Endodermal cell (in vitro differentiated cells): ENCODE measurements at regions not wholly inside any gene's neighbourhood (a gene's known extent, or its start where the extent isn't known, plus 50 kb on each side); places are given as distances from the start of the nearest gene placed in this dataset.
"Not testable (repeated sequence)": the region's sequence is repeated elsewhere in the genome, so short reads cannot be mapped to it uniquely, and the experiment has no call there.

Source experiments
- DNase-seq: peaks from one replicate; pipeline ENCODE4 v3.0.0-alpha.2; 2017
- H3K27ac ChIP-seq: 2 replicates; pipeline ENCODE4 v1.5.1; 2013; ENCODE audit warnings: mild to moderate bottlenecking, low read depth, low read length, moderate library complexity
- H3K27me3 ChIP-seq: 2 replicates; pipeline ENCODE4 v1.6.1; 2013; ENCODE audit warnings: mild to moderate bottlenecking, low read length, moderate library complexity; ENCODE audit not compliant: insufficient read depth, control insufficient read depth, poor library complexity, severe bottlenecking
- H3K36me3 ChIP-seq: 2 replicates; pipeline ENCODE4 v1.7.0; 2013; ENCODE audit warnings: mild to moderate bottlenecking, low read length, moderate library complexity; ENCODE audit not compliant: control insufficient read depth, insufficient read depth
- H3K4me1 ChIP-seq: one replicate; pipeline ENCODE4 v1.7.0; 2013; ENCODE audit warnings: low read length; ENCODE audit not compliant: control insufficient read depth, insufficient read depth
- H3K4me3 ChIP-seq: 2 replicates; pipeline ENCODE4 v1.5.1; 2013; ENCODE audit warnings: mild to moderate bottlenecking, low read length, moderate library complexity
- H3K9ac ChIP-seq: 2 replicates; pipeline ENCODE4 v1.6.1; 2013; ENCODE audit warnings: mild to moderate bottlenecking, low read length, moderate library complexity; ENCODE audit not compliant: poor library complexity, severe bottlenecking; ENCODE audit errors: extremely low read depth
- H3K9me3 ChIP-seq: 2 replicates; pipeline ENCODE4 v1.6.1; 2013; ENCODE audit warnings: mild to moderate bottlenecking, low read length, moderate library complexity; ENCODE audit not compliant: control insufficient read depth
- H3K27ac Mint-ChIP-seq: 2 replicates; pipeline ENCODE4 v1.8.0; 2020; ENCODE audit warnings: mixed read lengths
- H3K27me3 Mint-ChIP-seq: 2 replicates; pipeline ENCODE4 v1.8.0; 2021; ENCODE audit warnings: mild to moderate bottlenecking, mixed read lengths; ENCODE audit not compliant: insufficient read depth
- H3K36me3 Mint-ChIP-seq: 2 replicates; pipeline ENCODE4 v1.8.0; 2020; ENCODE audit warnings: low read depth, mixed read lengths
- H3K4me1 Mint-ChIP-seq: 2 replicates; pipeline ENCODE4 v1.8.0; 2020; ENCODE audit warnings: mixed read lengths
- H3K4me3 Mint-ChIP-seq: 2 replicates; pipeline ENCODE4 v1.8.0; 2020; ENCODE audit warnings: mild to moderate bottlenecking, moderate library complexity, mixed read lengths
- H3K9me3 Mint-ChIP-seq: 2 replicates; pipeline ENCODE4 v1.8.0; 2020; ENCODE audit warnings: mild to moderate bottlenecking, mixed read lengths
- WGBS, 2 experiments: methylation state at CpG; one replicate each; pipeline versions ENCODE4 v1.1.5 to v1.1.7; 2013; ENCODE audit warnings: missing lambda C conversion rate in 2 of 2, mixed read lengths in 1 of 2; ENCODE audit not compliant: insufficient coverage in 1 of 2, insufficient read length in 1 of 2; 5-methylcytosine and 5-hydroxymethylcytosine counted together
- TF ChIP-seq, protein P1 (sequence below): fragments of 200-600 bp; sonication (generic); conservative IDR thresholded peaks from 2 replicates; pipeline ENCODE4 v1.5.0; 2021; ENCODE audit warnings: antibody characterized with exemption, mild to moderate bottlenecking

DNA sequence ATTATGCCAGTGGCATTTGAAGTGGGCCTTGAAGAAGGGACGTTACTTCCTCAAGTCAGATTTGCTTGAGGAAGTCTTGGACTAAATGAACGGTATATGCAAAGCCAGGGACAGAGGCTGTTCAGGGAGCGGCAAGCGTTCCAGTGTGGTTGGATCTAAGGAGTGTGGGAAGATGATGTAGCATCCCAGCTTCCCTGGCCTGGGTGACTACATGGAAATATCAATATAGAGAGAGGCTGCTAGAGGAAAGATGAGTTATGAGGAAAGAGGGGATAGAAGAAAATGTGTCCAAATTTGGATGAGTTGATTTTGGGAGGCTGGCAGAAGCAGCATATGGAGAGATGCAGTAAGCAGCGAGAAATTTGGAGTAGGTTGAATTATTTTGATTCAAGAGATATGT is 432.5 kb upstream of the TENM3 start:
- no peaks in the 10 kb centered on the region for H3K9me3 ChIP-seq
- no peak overlapping the region for H3K9ac ChIP-seq
- H3K4me3 ChIP-seq = no peak overlapping the region
- H3K27me3 ChIP-seq = no peaks in the 10 kb centered on the region
- Mint-ChIP-seq H3K36me3 (no peaks in the 10 kb centered on the region), H3K4me1 (no peaks in the 10 kb centered on the region), H3K9me3 (no peaks in the 10 kb centered on the region), H3K27ac (no peak overlapping the region), H3K27me3 (no peaks in the 10 kb centered on the region), H3K4me3 (no peak overlapping the region)
- no peaks in the 10 kb centered on the region for H3K4me1 ChIP-seq
- H3K27ac ChIP-seq = no peak overlapping the region
- WGBS, 2 experiments = 95 to 100% methylated on average over 2 to 5 of the region's 5 CpGs
- DNase-seq = no peak
- H3K36me3 ChIP-seq = no peaks in the 10 kb centered on the region
- TF ChIP-seq, protein P1, sequence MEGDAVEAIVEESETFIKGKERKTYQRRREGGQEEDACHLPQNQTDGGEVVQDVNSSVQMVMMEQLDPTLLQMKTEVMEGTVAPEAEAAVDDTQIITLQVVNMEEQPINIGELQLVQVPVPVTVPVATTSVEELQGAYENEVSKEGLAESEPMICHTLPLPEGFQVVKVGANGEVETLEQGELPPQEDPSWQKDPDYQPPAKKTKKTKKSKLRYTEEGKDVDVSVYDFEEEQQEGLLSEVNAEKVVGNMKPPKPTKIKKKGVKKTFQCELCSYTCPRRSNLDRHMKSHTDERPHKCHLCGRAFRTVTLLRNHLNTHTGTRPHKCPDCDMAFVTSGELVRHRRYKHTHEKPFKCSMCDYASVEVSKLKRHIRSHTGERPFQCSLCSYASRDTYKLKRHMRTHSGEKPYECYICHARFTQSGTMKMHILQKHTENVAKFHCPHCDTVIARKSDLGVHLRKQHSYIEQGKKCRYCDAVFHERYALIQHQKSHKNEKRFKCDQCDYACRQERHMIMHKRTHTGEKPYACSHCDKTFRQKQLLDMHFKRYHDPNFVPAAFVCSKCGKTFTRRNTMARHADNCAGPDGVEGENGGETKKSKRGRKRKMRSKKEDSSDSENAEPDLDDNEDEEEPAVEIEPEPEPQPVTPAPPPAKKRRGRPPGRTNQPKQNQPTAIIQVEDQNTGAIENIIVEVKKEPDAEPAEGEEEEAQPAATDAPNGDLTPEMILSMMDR = no peak

DNA sequence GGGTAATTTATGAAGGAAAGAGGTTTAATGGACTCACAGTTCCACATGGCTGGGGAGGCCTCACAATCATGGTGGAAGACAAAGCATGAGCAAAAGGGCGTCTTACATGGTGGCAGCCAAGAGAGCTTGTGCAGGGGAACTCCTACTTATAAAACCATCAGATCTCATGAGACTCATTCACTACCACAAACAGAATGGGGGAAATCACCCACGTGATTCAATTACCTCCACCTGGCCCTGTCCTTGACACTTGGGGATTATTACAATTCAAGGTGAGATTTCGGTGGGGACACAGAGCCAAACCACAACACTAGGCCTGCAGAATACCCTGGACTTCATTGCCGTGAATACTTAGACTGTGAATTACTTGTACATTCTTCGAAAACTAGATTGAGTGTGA is 431.7 kb upstream of the TENM3 start:
- H3K9ac ChIP-seq, H3K4me3 ChIP-seq, H3K27me3 ChIP-seq, H3K9me3 ChIP-seq, H3K27ac ChIP-seq, H3K36me3 Mint-ChIP-seq, DNase-seq, H3K4me1 Mint-ChIP-seq, H3K4me3 Mint-ChIP-seq, H3K27me3 Mint-ChIP-seq, H3K27ac Mint-ChIP-seq, H3K4me1 ChIP-seq, H3K9me3 Mint-ChIP-seq, H3K36me3 ChIP-seq: not testable (repeated sequence)
- 94 to 96% methylated on average over 3 to 5 of the region's 5 CpGs for WGBS, 2 experiments

DNA sequence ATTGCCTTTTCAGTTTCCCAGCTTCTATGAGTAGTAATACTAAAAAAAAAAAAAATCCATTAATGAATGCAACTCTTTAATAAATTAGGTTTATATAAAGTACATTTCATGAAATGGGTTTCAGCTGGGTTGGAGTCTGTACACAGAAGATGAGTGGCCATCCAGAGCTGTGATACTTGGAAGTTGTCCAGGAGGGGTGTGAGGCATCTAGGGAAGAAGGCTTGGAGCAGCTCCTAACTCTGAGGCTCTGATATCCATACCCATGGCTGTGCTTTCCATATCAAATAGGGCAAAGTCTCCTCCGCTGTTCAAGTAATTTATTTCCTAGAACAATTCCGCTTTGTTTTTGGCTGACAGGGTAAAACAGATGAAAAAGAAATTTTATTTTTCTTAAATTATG is 423.3 kb upstream of the TENM3 start:
- no peak overlapping the region for H3K27ac Mint-ChIP-seq
- no peak overlapping the region for H3K4me3 Mint-ChIP-seq
- H3K27me3 Mint-ChIP-seq = no peaks in the 10 kb centered on the region
- Histone ChIP-seq H3K27me3 (no peaks in the 10 kb centered on the region), H3K9ac (no peak overlapping the region), H3K27ac (no peak overlapping the region), H3K36me3 (no peaks in the 10 kb centered on the region), H3K4me1 (peaks cover 6% of the 10 kb centered on the region), H3K9me3 (peaks cover 13% of the 10 kb centered on the region), H3K4me3 (peak overlapping the region; percentile 28)
- peaks cover 29% of the 10 kb centered on the region for H3K4me1 Mint-ChIP-seq
- peaks cover 6% of the 10 kb centered on the region for H3K9me3 Mint-ChIP-seq
- 98% methylated on average over 2 of the region's 2 CpGs; no CpG with 5 or more reads in 1 of the 2 experiments for WGBS, 2 experiments
- TF ChIP-seq, protein P1 = no peak
- no peak for DNase-seq
- H3K36me3 Mint-ChIP-seq = no peaks in the 10 kb centered on the region

DNA sequence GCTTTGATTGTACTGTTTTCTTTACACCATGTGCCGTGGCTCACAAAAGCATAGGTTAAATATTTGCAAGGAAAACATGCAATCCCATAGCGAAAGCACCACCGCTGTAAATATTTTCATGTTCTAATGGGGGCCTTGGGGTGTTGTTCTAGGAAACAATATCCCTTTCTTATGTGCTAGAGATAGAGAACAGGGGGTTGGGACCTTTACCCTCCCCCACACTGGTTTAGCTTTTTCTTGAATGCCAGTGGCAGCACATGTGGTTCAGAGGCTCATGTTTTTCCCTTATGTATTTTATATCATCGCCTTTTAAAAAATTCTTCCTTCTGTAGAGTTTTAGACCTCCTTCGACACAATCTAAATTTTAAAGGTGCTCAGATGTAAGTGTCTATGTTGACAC is 422.6 kb upstream of the TENM3 start:
- WGBS, 2 experiments = 88% methylated on average over 5 of the region's 5 CpGs; no CpG with 5 or more reads in 1 of the 2 experiments
- H3K36me3 Mint-ChIP-seq = no peaks in the 10 kb centered on the region
- H3K27ac ChIP-seq = no peak overlapping the region
- no peak overlapping the region for H3K27ac Mint-ChIP-seq
- no peak overlapping the region for H3K9ac ChIP-seq
- no peak overlapping the region for H3K4me3 Mint-ChIP-seq
- H3K27me3 Mint-ChIP-seq = no peaks in the 10 kb centered on the region
- H3K4me1 ChIP-seq = peaks cover 6% of the 10 kb centered on the region
- TF ChIP-seq, protein P1 = no peak
- peaks cover 29% of the 10 kb centered on the region for H3K4me1 Mint-ChIP-seq
- H3K27me3 ChIP-seq = no peaks in the 10 kb centered on the region
- H3K4me3 ChIP-seq = no peak overlapping the region
- H3K36me3 ChIP-seq = no peaks in the 10 kb centered on the region
- no peak for DNase-seq
- H3K9me3 Mint-ChIP-seq = peaks cover 6% of the 10 kb centered on the region
- peaks cover 13% of the 10 kb centered on the region for H3K9me3 ChIP-seq
